H1 (cell line): ENCODE measurements at regions not wholly inside any gene's neighbourhood (a gene's known extent, or its start where the extent isn't known, plus 50 kb on each side); places are given as distances from the start of the nearest gene placed in this dataset.

Experiments used
- CTCF ChIA-PET: fragments of 300-600 bp; sonication (Branson Sonifier 250); formaldehyde crosslinking; loops from one replicate; lab custom pipeline; 2021; ENCODE audit not compliant: partially characterized antibody; lab: Charles Lee
- POLR2A ChIA-PET: fragments of 300-600 bp; sonication (Branson Sonifier 250); formaldehyde crosslinking; loops from one replicate; lab custom pipeline; 2021; ENCODE audit warnings: inconsistent platforms; ENCODE audit not compliant: partially characterized antibody; lab: Charles Lee
- DNase-seq, 2 experiments: peaks; one replicate each; pipeline versions ENCODE4 v3.0.0 to v3.0.0-alpha.2; 2010 to 2022; ENCODE audit warnings: low spot score in 2 of 2, low read depth in 1 of 2, mixed read lengths in 1 of 2
- FAIRE-seq: peaks from 2 replicates; lab custom pipeline; 2011; peaks lifted over from hg19 to GRCh38; lab: Jason Lieb, UNC
- H2AFZ ChIP-seq: 2 replicates; pipeline ENCODE4 v1.8.1; 2012; ENCODE audit warnings: low read length, inconsistent platforms
- H2AK5ac ChIP-seq: 2 replicates; pipeline ENCODE4 v1.6.1; 2013; ENCODE audit warnings: low read depth, low read length
- H2BK120ac ChIP-seq: replicated peaks from 2 replicates; pipeline ENCODE3; 2013; ENCODE audit warnings: low read depth, low read length, inconsistent platforms
- H2BK12ac ChIP-seq: 2 replicates; pipeline ENCODE4 v1.6.1; 2013; ENCODE audit warnings: low read depth, low read length
- H2BK15ac ChIP-seq: 2 replicates; pipeline ENCODE4 v1.6.1; 2013; ENCODE audit warnings: low read length
- H2BK20ac ChIP-seq: 2 replicates; pipeline ENCODE4 v1.6.1; 2013; ENCODE audit warnings: low read length
- H2BK5ac ChIP-seq: 2 replicates; pipeline ENCODE4 v1.6.1; 2013; ENCODE audit warnings: low read depth, low read length
- H3K14ac ChIP-seq: 2 replicates; pipeline ENCODE4 v1.6.1; 2013; ENCODE audit warnings: inconsistent platforms; ENCODE audit not compliant: insufficient read length
- H3K18ac ChIP-seq: 2 replicates; pipeline ENCODE4 v1.6.1; 2013; ENCODE audit warnings: low read length; ENCODE audit errors: extremely low read depth
- H3K23ac ChIP-seq: 2 replicates; pipeline ENCODE4 v1.6.1; 2013; ENCODE audit warnings: inconsistent platforms; ENCODE audit not compliant: insufficient read length
- H3K23me2 ChIP-seq: 2 replicates; pipeline ENCODE4 v1.6.1; 2013; ENCODE audit warnings: low read depth, low read length
- H3K27ac ChIP-seq: 2 replicates; pipeline ENCODE4 v1.6.1; 2011; ENCODE audit warnings: low read depth, low read length, inconsistent platforms
- H3K27me3 ChIP-seq, 4 experiments: replicated peaks in 1 of 4; 1 replicate in 1 of 4; 2 replicates in 3 of 4; pipeline versions ENCODE4 v1.6.1 to v1.8.1; 2011 to 2013; ENCODE audit warnings: low read length in 3 of 4, mild to moderate bottlenecking in 3 of 4, inconsistent platforms in 2 of 4, mixed read lengths in 2 of 4, moderate library complexity in 1 of 4; ENCODE audit not compliant: control insufficient read depth in 3 of 4, insufficient read depth in 3 of 4; ENCODE audit errors: extremely low read depth in 1 of 4
- H3K36me3 ChIP-seq, 4 experiments: 2 replicates each; pipeline versions ENCODE4 v1.6.1 to v1.8.1; 2011 to 2013; ENCODE audit warnings: mild to moderate bottlenecking in 4 of 4, low read length in 3 of 4, moderate library complexity in 2 of 4, control low read depth in 1 of 4, inconsistent platforms in 1 of 4; ENCODE audit not compliant: insufficient read depth in 4 of 4, control insufficient read depth in 2 of 4
- H3K4ac ChIP-seq: replicated peaks from 2 replicates; pipeline ENCODE3; 2013; ENCODE audit warnings: low read length, low read depth, mixed read lengths, inconsistent platforms; ENCODE audit not compliant: insufficient read length
- H3K4me1 ChIP-seq, 4 experiments: replicated peaks in 1 of 4; 1 replicate in 1 of 4; 2 replicates in 3 of 4; pipeline versions ENCODE4 v1.6.1 to v1.8.1; 2011 to 2013; ENCODE audit warnings: low read length in 3 of 4, inconsistent platforms in 2 of 4, mixed read lengths in 1 of 4; ENCODE audit not compliant: insufficient read depth in 4 of 4, control insufficient read depth in 3 of 4
- H3K4me2 ChIP-seq, 2 experiments: 2 replicates each; pipeline versions ENCODE4 v1.6.1 to v1.8.1; 2011 to 2013; ENCODE audit warnings: low read depth in 2 of 2, low read length in 2 of 2, control low read depth in 1 of 2, inconsistent platforms in 1 of 2, mild to moderate bottlenecking in 1 of 2; ENCODE audit not compliant: insufficient read depth in 1 of 2
- H3K4me3 ChIP-seq, 4 experiments: fragments of 200-600, 300-600 bp in 1 of 4; sonication (generic), shearing (Covaris generic), sonication (Bioruptor Twin) in 1 of 4; 2 replicates each; pipeline versions ENCODE4 v1.5.1 to v1.8.1; 2011 to 2016; ENCODE audit warnings: low read length in 4 of 4, low read depth in 3 of 4, control low read depth in 2 of 4, inconsistent platforms in 2 of 4, mild to moderate bottlenecking in 2 of 4, mixed read lengths in 1 of 4, moderate library complexity in 1 of 4; ENCODE audit not compliant: insufficient read depth in 2 of 4; ENCODE audit errors: extremely low read depth in 1 of 4
- H3K56ac ChIP-seq: replicated peaks from 2 replicates; pipeline ENCODE3; 2013; ENCODE audit warnings: low read depth, mild to moderate bottlenecking, mixed read lengths, low read length, inconsistent platforms; ENCODE audit not compliant: insufficient read length
- H3K79me1 ChIP-seq: 2 replicates; pipeline ENCODE4 v1.6.1; 2013; ENCODE audit warnings: low read depth, low read length, control low read depth
- H3K79me2 ChIP-seq, 2 experiments: 2 replicates each; pipeline versions ENCODE4 v1.6.1 to v1.8.1; 2012 to 2013; ENCODE audit warnings: low read length in 2 of 2, mild to moderate bottlenecking in 2 of 2, inconsistent platforms in 1 of 2; ENCODE audit not compliant: insufficient read depth in 2 of 2, control insufficient read depth in 1 of 2
- H3K9ac ChIP-seq, 4 experiments: replicated peaks in 1 of 4; 1 replicate in 1 of 4; 2 replicates in 3 of 4; pipeline versions ENCODE4 v1.6.1 to v1.8.1; 2011 to 2013; ENCODE audit warnings: low read depth in 3 of 4, low read length in 3 of 4, control low read depth in 2 of 4, mild to moderate bottlenecking in 2 of 4, moderate library complexity in 2 of 4, inconsistent platforms in 1 of 4; ENCODE audit errors: extremely low read depth in 1 of 4
- H3K9me3 ChIP-seq, 2 experiments: 2 replicates each; pipeline versions ENCODE4 v1.6.1 to v1.8.1; 2012 to 2013; ENCODE audit warnings: mild to moderate bottlenecking in 2 of 2, moderate library complexity in 2 of 2, control low read depth in 1 of 2, inconsistent platforms in 1 of 2, low read depth in 1 of 2, low read length in 1 of 2, mixed read lengths in 1 of 2; ENCODE audit not compliant: insufficient read depth in 2 of 2
- H4K20me1 ChIP-seq, 2 experiments: replicated peaks in 1 of 2; 2 replicates each; pipeline versions ENCODE3 to v1.8.1; 2011 to 2013; ENCODE audit warnings: inconsistent platforms in 2 of 2, low read length in 2 of 2, mild to moderate bottlenecking in 1 of 2; ENCODE audit not compliant: insufficient read depth in 2 of 2, control insufficient read depth in 1 of 2
- H4K5ac ChIP-seq: 2 replicates; pipeline ENCODE4 v1.6.1; 2013; ENCODE audit warnings: low read length, low read depth, mixed read lengths, inconsistent platforms; ENCODE audit not compliant: insufficient read length
- H4K8ac ChIP-seq: 2 replicates; pipeline ENCODE4 v1.8.0; 2013; ENCODE audit warnings: mild to moderate bottlenecking, moderate library complexity, low read length, inconsistent platforms; ENCODE audit not compliant: insufficient read depth; ENCODE audit errors: extremely low read depth
- H4K91ac ChIP-seq: replicated peaks from 2 replicates; pipeline ENCODE3; 2013; ENCODE audit warnings: low read length, mixed read lengths, inconsistent platforms; ENCODE audit not compliant: insufficient read length
- CTBP2 ChIP-seq: IDR thresholded peaks from 2 replicates; pipeline ENCODE4 v1.7.0; 2011; ENCODE audit warnings: borderline replicate concordance, mild to moderate bottlenecking, moderate library complexity, mixed read lengths, low read length; ENCODE audit not compliant: insufficient read depth, insufficient read length
- POU5F1 ChIP-seq: IDR thresholded peaks from 2 replicates; pipeline ENCODE4 v1.6.1; 2011; ENCODE audit warnings: low read depth, mild to moderate bottlenecking, low read length, moderate library complexity
- RXRA ChIP-seq: IDR thresholded peaks from 2 replicates; pipeline ENCODE4 v1.6.1; 2011; ENCODE audit warnings: low read depth, mild to moderate bottlenecking, low read length, moderate library complexity; ENCODE audit not compliant: insufficient read depth
- SAP30 ChIP-seq: fragments of 300-600 bp; sonication (generic); IDR thresholded peaks from 2 replicates; pipeline ENCODE4 v1.7.1; 2012; ENCODE audit warnings: low read length, moderate library complexity, mild to moderate bottlenecking, inconsistent platforms; ENCODE audit not compliant: insufficient read depth, insufficient replicate concordance
- TBP ChIP-seq: IDR thresholded peaks from 2 replicates; pipeline ENCODE4 v1.6.1; 2011; ENCODE audit warnings: low read depth, low read length, improper control_type of control experiment
- WGBS, 2 experiments: shearing (Covaris generic) in 1 of 2; methylation state at CpG; one replicate each; pipeline versions ENCODE4 v1.1.6 to v1.1.7; 2013 to 2015; ENCODE audit warnings: low lambda C conversion rate in 2 of 2, mixed read lengths in 2 of 2, inconsistent platforms in 1 of 2, low coverage in 1 of 2, missing lambda C conversion rate in 1 of 2; ENCODE audit not compliant: insufficient replicate concordance in 2 of 2, insufficient coverage in 1 of 2, insufficient read length in 1 of 2; ENCODE audit errors: extremely low coverage in 1 of 2, missing lambda C conversion rate in 1 of 2; 5-methylcytosine and 5-hydroxymethylcytosine counted together
- TF ChIP-seq, protein P1 (sequence below): IDR thresholded peaks from 2 replicates; pipeline ENCODE4 v1.6.1; 2012; ENCODE audit warnings: low read length, inconsistent platforms

DNA sequence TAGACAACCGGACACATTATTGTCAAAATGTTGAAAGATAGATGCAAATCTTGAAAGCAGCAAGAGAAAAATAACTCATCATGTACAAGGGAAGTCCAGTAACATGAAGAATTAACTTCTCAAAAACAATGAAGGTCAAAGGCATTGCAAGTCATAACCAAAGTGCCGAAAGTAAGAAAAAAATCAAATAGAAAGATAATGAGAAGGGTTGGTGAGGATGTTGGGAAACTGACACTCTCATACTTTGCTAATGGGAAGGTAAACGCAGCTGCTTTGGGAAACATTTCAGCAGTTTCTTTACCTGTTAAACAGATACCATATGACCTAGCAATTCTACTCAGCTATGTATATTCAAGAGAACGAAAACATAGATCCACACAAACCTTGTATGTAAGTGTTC is 303.0 kb downstream of the ARL4A start:
- Histone ChIP-seq H3K18ac (no peak overlapping the region), H3K9ac (no peak overlapping the region), H3K4me2 (no peak overlapping the region), H3K36me3 (no peaks in the 10 kb centered on the region), H4K20me1 (no peaks in the 10 kb centered on the region), H4K5ac (no peak overlapping the region), H2AFZ (no peak overlapping the region), H3K14ac (no peak overlapping the region), H2BK120ac (no peak overlapping the region), H3K4me3 (no peak overlapping the region), H2BK15ac (no peak overlapping the region), H3K79me1 (no peaks in the 10 kb centered on the region), H2BK20ac (no peak overlapping the region), H3K23me2 (no peaks in the 10 kb centered on the region), H4K8ac (no peak overlapping the region), H2BK12ac (no peak overlapping the region), H2BK5ac (no peak overlapping the region), H3K9me3 (no peaks in the 10 kb centered on the region), H3K56ac (no peak overlapping the region), H3K79me2 (no peaks in the 10 kb centered on the region), H3K27ac (no peak overlapping the region), H3K4ac (no peak overlapping the region), H3K4me1 (peaks cover 0 to 11% (median under 1%) of the 10 kb centered on the region in 4 experiments; a peak in 3 of 7 replicates), H4K91ac (no peak overlapping the region), H3K27me3 (no peaks in the 10 kb centered on the region), H2AK5ac (no peak overlapping the region), H3K23ac (no peak overlapping the region)
- POLR2A ChIA-PET, result no interaction called here
- TF ChIP-seq CTBP2 (no peak), RXRA (no peak), TBP (no peak), SAP30 (no peak), POU5F1 (no peak)
- TF ChIP-seq, protein P1, sequence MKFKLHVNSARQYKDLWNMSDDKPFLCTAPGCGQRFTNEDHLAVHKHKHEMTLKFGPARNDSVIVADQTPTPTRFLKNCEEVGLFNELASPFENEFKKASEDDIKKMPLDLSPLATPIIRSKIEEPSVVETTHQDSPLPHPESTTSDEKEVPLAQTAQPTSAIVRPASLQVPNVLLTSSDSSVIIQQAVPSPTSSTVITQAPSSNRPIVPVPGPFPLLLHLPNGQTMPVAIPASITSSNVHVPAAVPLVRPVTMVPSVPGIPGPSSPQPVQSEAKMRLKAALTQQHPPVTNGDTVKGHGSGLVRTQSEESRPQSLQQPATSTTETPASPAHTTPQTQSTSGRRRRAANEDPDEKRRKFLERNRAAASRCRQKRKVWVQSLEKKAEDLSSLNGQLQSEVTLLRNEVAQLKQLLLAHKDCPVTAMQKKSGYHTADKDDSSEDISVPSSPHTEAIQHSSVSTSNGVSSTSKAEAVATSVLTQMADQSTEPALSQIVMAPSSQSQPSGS, result no peak
- no peak for FAIRE-seq
- no peak for DNase-seq
- WGBS, 2 experiments, result 86% methylated on average over 4 of the region's 4 CpGs; no CpG with 5 or more reads in 1 of the 2 experiments
- CTCF ChIA-PET, result interaction anchor here (0.6 to 0.8 kb wide), 2 partner anchors 19 to 1469 kb away, joined by 3 read pairs; no protein-coding TSS in a partner anchor
